Suprapubic skin (tissue), 4 donors: ENCODE measurements at regions not wholly inside any gene's neighbourhood (a gene's known extent, or its start where the extent isn't known, plus 50 kb on each side); places are given as distances from the start of the nearest gene placed in this dataset.

Experiments used
- POLR2A ChIP-seq, 2 donors: fragments of 450-650 bp; IDR thresholded peaks; one replicate each; pipeline ENCODE4 v1.6.1; 2017; ENCODE audit warnings: antibody characterized with exemption in 2 of 2, mild to moderate bottlenecking in 2 of 2, moderate library complexity in 2 of 2
- POLR2AphosphoS5 ChIP-seq, 3 donors: sonication (generic); formaldehyde crosslinking; IDR thresholded peaks; one replicate each; pipeline ENCODE4 v1.6.1; 2017; ENCODE audit warnings: antibody characterized with exemption in 3 of 3

- TF ChIP-seq POLR2AphosphoS5 (IDR thresholded peaks at IDR 0.05), result no peak
- TF ChIP-seq POLR2A (IDR thresholded peaks at IDR 0.05), result no peak
Observed at GRCh38 chr1:36737038-36737555, 254.4 kb upstream of the CSF3R start.
